SK-N-MC (cell line): ENCODE measurements at regions not wholly inside any gene's neighbourhood (a gene's known extent, or its start where the extent isn't known, plus 50 kb on each side); places are given as distances from the start of the nearest gene placed in this dataset.

Source experiments
- FOXP2 ChIP-seq: optimal IDR thresholded peaks from 2 replicates; pipeline ENCODE3; 2011; ENCODE audit warnings: mild to moderate bottlenecking, moderate library complexity; ENCODE audit not compliant: insufficient read depth; ENCODE audit errors: extremely low read length, control extremely low read depth
- POLR2AphosphoS5 ChIP-seq: IDR thresholded peaks from 2 replicates; pipeline ENCODE4 v1.6.1; 2012; ENCODE audit warnings: mild to moderate bottlenecking, low read depth, low read length, borderline replicate concordance

GRCh38 chr3:35043040-35043439 lies 596.3 kb upstream of the ARPP21 start:
- TF ChIP-seq POLR2AphosphoS5: no peak
- no peak for TF ChIP-seq FOXP2
